ENCODE measurements at regions not wholly inside any gene's neighbourhood (a gene's known extent, or its start where the extent isn't known, plus 50 kb on each side); places are given as distances from the start of the nearest gene placed in this dataset.

GRCh38 chr12:28933176-28933575 lies 215.9 kb upstream of the FAR2 start:
- TF ChIP-seq POLR2A (IDR thresholded peaks at IDR 0.05; ENCODE audit: low read depth, low read length) (no peak), POLR2AphosphoS5 (IDR thresholded peaks at IDR 0.05; ENCODE audit: low read depth, low read length) (no peak), TAF1 (IDR thresholded peaks at IDR 0.05; ENCODE audit: borderline replicate concordance, low read depth, low read length) (no peak)
- no peak for FAIRE-seq
- no peak for DNase-seq (ENCODE audit: insufficient read length)

- FAIRE-seq (no peak), DNase-seq (ENCODE audit: insufficient read length) (no peak)
- TF ChIP-seq POLR2A (IDR thresholded peaks at IDR 0.05; ENCODE audit: low read depth, low read length) (no peak), TAF1 (IDR thresholded peaks at IDR 0.05; ENCODE audit: borderline replicate concordance, low read depth, low read length) (no peak)
Measured at GRCh38 chr12:28933864-28934527, 215.1 kb upstream of the FAR2 start.

- no peak for FAIRE-seq
- DNase-seq (ENCODE audit: insufficient read length) = no peak
- TF ChIP-seq TAF1 (IDR thresholded peaks at IDR 0.05; ENCODE audit: borderline replicate concordance, low read depth, low read length) = no peak
- TF ChIP-seq POLR2AphosphoS5 (IDR thresholded peaks at IDR 0.05; ENCODE audit: low read depth, low read length) = no peak
- no peak for TF ChIP-seq POLR2A (IDR thresholded peaks at IDR 0.05; ENCODE audit: low read depth, low read length)
Measured at GRCh38 chr12:28936221-28936620, 212.9 kb upstream of the FAR2 start.

DNA sequence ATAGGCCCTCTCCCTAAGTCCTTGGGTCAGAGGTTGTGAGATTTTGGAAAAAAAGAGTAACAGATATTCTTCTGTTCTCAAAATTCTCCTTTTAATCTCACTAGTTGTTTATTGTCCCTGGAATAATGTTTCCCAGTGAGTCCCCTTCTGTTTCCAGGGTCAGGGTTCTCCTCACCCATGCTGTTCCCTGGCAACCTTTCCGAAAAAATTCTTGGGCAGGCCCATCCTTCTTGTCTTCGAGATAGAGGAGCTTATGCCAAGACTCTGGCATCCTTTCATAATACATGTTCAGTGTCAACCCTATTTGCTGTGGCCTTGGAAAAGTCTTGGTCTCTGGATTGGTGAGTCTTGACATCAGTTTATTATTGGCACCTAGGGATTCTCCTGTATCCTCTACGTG lies 212.4 kb upstream of the FAR2 start:
- TF ChIP-seq TAF1 (IDR thresholded peaks at IDR 0.05; ENCODE audit: borderline replicate concordance, low read depth, low read length) (no peak), POLR2A (IDR thresholded peaks at IDR 0.05; ENCODE audit: low read depth, low read length) (no peak), POLR2AphosphoS5 (IDR thresholded peaks at IDR 0.05; ENCODE audit: low read depth, low read length) (no peak)
- FAIRE-seq (no peak), DNase-seq (ENCODE audit: insufficient read length) (no peak)

DNA sequence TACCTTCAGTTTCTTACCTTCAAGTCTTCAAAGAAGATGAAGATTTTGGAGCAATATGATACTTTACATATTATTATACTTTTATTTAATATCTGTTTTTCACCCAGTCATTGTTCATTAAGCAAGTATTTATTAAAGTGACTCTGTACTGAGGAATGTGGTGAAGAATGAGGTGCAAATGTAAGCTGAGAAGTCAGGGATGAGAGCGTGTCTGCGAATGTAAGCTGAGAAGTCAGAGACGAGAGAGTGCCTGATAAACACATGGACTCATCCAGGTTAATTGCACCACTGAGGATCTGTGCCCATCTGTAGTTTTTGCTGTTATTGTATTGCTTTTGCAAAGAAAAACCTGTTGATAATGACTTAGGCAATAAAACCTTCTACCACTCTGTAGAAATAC lies 211.9 kb upstream of the FAR2 start:
- no peak for DNase-seq (ENCODE audit: insufficient read length)
- FAIRE-seq = no peak
- TF ChIP-seq TAF1 (IDR thresholded peaks at IDR 0.05; ENCODE audit: borderline replicate concordance, low read depth, low read length) (no peak), POLR2AphosphoS5 (IDR thresholded peaks at IDR 0.05; ENCODE audit: low read depth, low read length) (no peak), POLR2A (IDR thresholded peaks at IDR 0.05; ENCODE audit: low read depth, low read length) (no peak)

DNA sequence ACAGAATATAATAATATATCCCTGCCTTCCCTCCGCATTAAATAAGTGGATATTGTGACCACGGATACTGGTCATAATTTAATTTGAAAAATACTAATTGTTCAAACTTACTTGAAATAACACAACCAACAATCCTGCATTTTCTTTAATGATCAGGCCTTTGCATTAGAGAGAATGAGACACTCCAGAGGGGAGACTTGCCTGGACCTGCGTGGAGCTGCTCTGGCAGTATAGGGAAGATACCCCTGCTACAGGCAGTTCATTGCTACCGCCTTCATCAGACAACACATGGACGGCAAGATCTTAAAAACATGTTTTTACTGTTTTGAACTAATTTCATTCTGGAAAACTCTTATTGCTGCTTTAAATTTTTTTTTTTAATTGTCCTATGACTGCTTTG lies 211.0 kb upstream of the FAR2 start:
- DNase-seq (ENCODE audit: insufficient read length) = no peak
- no peak for TF ChIP-seq TAF1 (IDR thresholded peaks at IDR 0.05; ENCODE audit: borderline replicate concordance, low read depth, low read length)
- TF ChIP-seq POLR2AphosphoS5 (IDR thresholded peaks at IDR 0.05; ENCODE audit: low read depth, low read length) = no peak
- no peak for TF ChIP-seq POLR2A (IDR thresholded peaks at IDR 0.05; ENCODE audit: low read depth, low read length)
- no peak for FAIRE-seq

DNA sequence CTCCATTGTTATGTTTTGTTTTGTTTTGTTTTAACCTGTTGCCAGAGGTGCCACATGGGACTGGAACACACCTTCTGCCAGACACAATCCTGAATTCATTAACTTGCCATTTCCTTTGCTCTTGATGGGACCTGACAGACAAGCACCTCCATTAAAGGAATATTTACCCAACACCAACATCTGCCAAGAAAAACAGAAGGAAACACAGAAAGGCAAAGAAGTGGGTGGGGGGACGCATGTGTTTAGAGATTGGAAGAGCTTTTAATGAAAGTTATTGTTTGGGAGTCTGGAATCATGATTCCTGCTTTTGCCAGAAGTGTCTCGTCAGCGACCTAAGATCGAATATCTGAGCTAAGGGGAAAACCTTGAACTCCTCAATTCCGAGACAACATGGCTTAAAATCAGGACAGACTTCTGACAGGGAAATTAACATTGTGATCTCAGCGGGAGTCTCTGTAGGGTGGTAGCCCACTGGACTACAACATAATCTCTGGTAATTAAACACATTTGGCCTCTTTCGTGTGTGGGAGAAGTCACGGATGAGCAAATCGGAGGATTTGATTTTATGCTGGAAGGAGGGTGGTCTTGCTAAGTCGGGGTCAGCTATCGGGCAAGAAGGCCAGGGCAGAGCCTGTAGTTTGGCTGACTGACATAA lies 210.4 kb upstream of the FAR2 start:
- FAIRE-seq (no peak), DNase-seq (ENCODE audit: insufficient read length) (no peak)
- TF ChIP-seq POLR2AphosphoS5 (IDR thresholded peaks at IDR 0.05; ENCODE audit: low read depth, low read length) (no peak), TAF1 (IDR thresholded peaks at IDR 0.05; ENCODE audit: borderline replicate concordance, low read depth, low read length) (no peak), POLR2A (IDR thresholded peaks at IDR 0.05; ENCODE audit: low read depth, low read length) (no peak)

DNA sequence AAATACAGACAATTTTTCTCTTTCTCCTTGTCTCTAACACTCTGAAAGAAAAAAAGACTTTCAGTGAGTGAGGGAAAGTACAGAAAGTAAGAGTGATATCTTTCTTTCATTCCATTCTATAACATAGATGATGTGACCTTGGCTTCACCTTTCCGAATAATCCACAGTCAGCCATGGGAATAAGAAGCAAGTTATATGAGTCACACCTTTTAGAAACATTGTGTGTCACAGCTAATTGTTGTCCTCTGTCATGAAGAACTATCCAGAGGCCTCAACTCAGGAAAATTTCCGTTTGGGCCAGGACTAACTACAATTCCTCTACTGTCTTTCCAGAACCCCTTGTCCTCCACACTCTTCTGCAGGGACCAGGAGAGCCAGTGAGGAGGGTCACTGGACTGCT lies 209.7 kb upstream of the FAR2 start:
- DNase-seq (ENCODE audit: insufficient read length) = no peak
- no peak for FAIRE-seq
- TF ChIP-seq POLR2A (IDR thresholded peaks at IDR 0.05; ENCODE audit: low read depth, low read length) (no peak), TAF1 (IDR thresholded peaks at IDR 0.05; ENCODE audit: borderline replicate concordance, low read depth, low read length) (no peak), POLR2AphosphoS5 (IDR thresholded peaks at IDR 0.05; ENCODE audit: low read depth, low read length) (no peak)

- no peak for TF ChIP-seq POLR2A (IDR thresholded peaks at IDR 0.05; ENCODE audit: low read depth, low read length)
- TF ChIP-seq TAF1 (IDR thresholded peaks at IDR 0.05; ENCODE audit: borderline replicate concordance, low read depth, low read length) = no peak
- TF ChIP-seq POLR2AphosphoS5 (IDR thresholded peaks at IDR 0.05; ENCODE audit: low read depth, low read length) = no peak
- FAIRE-seq (no peak), DNase-seq (ENCODE audit: insufficient read length) (no peak)
Measured at GRCh38 chr12:28941248-28941647, 207.8 kb upstream of the FAR2 start.

DNA sequence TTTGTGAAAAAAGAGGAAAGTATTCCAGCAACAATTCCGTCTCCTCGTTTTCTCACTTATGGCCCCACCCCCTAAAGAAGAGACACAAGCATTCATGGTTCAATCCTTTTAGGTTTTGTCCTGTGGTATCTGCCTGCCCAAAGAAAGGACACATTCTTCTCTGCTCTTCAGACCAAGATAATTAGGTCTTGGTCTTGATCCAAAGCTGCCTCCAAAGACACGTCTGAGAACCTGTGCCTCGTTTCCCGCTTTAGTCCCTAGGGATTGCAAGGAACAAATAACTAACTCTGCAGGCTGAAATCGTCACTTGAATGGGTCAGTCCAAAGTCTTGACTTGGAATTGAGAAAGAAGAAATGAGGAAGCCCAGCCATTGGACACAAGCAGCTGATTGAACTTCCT lies 202.7 kb upstream of the FAR2 start:
- FAIRE-seq (no peak), DNase-seq (ENCODE audit: insufficient read length) (no peak)
- TF ChIP-seq TAF1 (IDR thresholded peaks at IDR 0.05; ENCODE audit: borderline replicate concordance, low read depth, low read length) (no peak), POLR2A (IDR thresholded peaks at IDR 0.05; ENCODE audit: low read depth, low read length) (no peak), POLR2AphosphoS5 (IDR thresholded peaks at IDR 0.05; ENCODE audit: low read depth, low read length) (no peak)

- FAIRE-seq = no peak
- DNase-seq (ENCODE audit: insufficient read length) = no peak
- TF ChIP-seq POLR2AphosphoS5 (IDR thresholded peaks at IDR 0.05; ENCODE audit: low read depth, low read length) = no peak
Measured at GRCh38 chr12:28948685-28949084, 200.4 kb upstream of the FAR2 start.

GRCh38 chr12:28949184-28949583 lies 199.9 kb upstream of the FAR2 start:
- no peak for DNase-seq (ENCODE audit: insufficient read length)

More at GRCh38 chr12:28949184-28949583, 199.9 kb upstream of the FAR2 start:
- TF ChIP-seq TAF1 (IDR thresholded peaks at IDR 0.05; ENCODE audit: borderline replicate concordance, low read depth, low read length) (no peak), POLR2AphosphoS5 (IDR thresholded peaks at IDR 0.05; ENCODE audit: low read depth, low read length) (no peak), POLR2A (IDR thresholded peaks at IDR 0.05; ENCODE audit: low read depth, low read length) (no peak)
- FAIRE-seq = no peak
